ENCODE measurements at regions not wholly inside any gene's neighbourhood (a gene's known extent, or its start where the extent isn't known, plus 50 kb on each side); places are given as distances from the start of the nearest gene placed in this dataset.

- TF ChIP-seq YY1 (IDR thresholded peaks at IDR 0.05; ENCODE audit: extremely low read depth, insufficient replicate concordance, low read depth, low read length) (no peak), EZH2phosphoT487 (IDR thresholded peaks at IDR 0.05; ENCODE audit: borderline replicate concordance) (no peak), CTCF (IDR thresholded peaks at IDR 0.05 in 2 of 3, conservative IDR thresholded peaks at IDR 0.05 in 1 of 3; ENCODE audit: borderline replicate concordance in 1 of 3, insufficient read depth in 1 of 3, low read depth in 2 of 3, low read length in 2 of 3) (no peak), REST (IDR thresholded peaks at IDR 0.05; ENCODE audit: low read depth) (no peak), JUND (IDR thresholded peaks at IDR 0.05) (no peak), CBX3 (IDR thresholded peaks at IDR 0.05; ENCODE audit: low read depth) (no peak), POLR2AphosphoS5 (IDR thresholded peaks at IDR 0.05; ENCODE audit: low read depth, low read length) (no peak), TCF7L2 (IDR thresholded peaks at IDR 0.05; ENCODE audit: borderline replicate concordance, extremely low read depth, insufficient read depth, insufficient read length) (no peak), EZH2 (IDR thresholded peaks at IDR 0.05) (no peak)
Measured at GRCh38 chr3:16800361-16800760, 84.4 kb upstream of the PLCL2 start.

Data from HCT116 (cell line).